NCI-H1417 (cell line): ENCODE measurements at regions not wholly inside any gene's neighbourhood (a gene's known extent, or its start where the extent isn't known, plus 50 kb on each side); places are given as distances from the start of the nearest gene placed in this dataset.

ENCODE experiments used
- DNase-seq, 3 experiments: peaks; one replicate each; lab custom pipeline; 2025; lab: John Stamatoyannopoulos, UW

- no peak for DNase-seq
Measured at GRCh38 chr16:85376292-85377095, 236.6 kb upstream of the GSE1 start.

GRCh38 chr16:85377388-85378144 lies 235.6 kb upstream of the GSE1 start:
- no peak for DNase-seq

- no peak for DNase-seq
Measured at GRCh38 chr16:85378145-85379040, 234.7 kb upstream of the GSE1 start.

- no peak for DNase-seq
Measured at GRCh38 chr16:85379041-85380001, 233.8 kb upstream of the GSE1 start.

- DNase-seq, result no peak
Measured at GRCh38 chr16:85380002-85380395, 233.1 kb upstream of the GSE1 start.

GRCh38 chr16:85380905-85381737 lies 232.0 kb upstream of the GSE1 start:
- no peak for DNase-seq

GRCh38 chr16:85381738-85382592 lies 231.2 kb upstream of the GSE1 start:
- DNase-seq, result no peak

- DNase-seq, result no peak
Measured at GRCh38 chr16:85382717-85383118, 230.4 kb upstream of the GSE1 start.

- no peak for DNase-seq
Measured at GRCh38 chr16:85383836-85384832, 229.0 kb upstream of the GSE1 start.

GRCh38 chr16:85384833-85385462 lies 228.2 kb upstream of the GSE1 start:
- DNase-seq, result peak; percentile 62 to 91 (median 85)

- DNase-seq, result peak in 2 of 3 experiments; percentile 69 to 73
Measured at GRCh38 chr16:85385463-85386331, 227.4 kb upstream of the GSE1 start.

- no peak for DNase-seq
Measured at GRCh38 chr16:85386467-85387170, 226.5 kb upstream of the GSE1 start.

GRCh38 chr16:85387171-85387507 lies 226.0 kb upstream of the GSE1 start:
- no peak for DNase-seq

- no peak for DNase-seq
Measured at GRCh38 chr16:85387731-85388295, 225.3 kb upstream of the GSE1 start.

- DNase-seq, result no peak
Measured at GRCh38 chr16:85389679-85390470, 223.2 kb upstream of the GSE1 start.
